ENCODE measurements at regions not wholly inside any gene's neighbourhood (a gene's known extent, or its start where the extent isn't known, plus 50 kb on each side); places are given as distances from the start of the nearest gene placed in this dataset.
"Not testable (repeated sequence)": the region's sequence is repeated elsewhere in the genome, so short reads cannot be mapped to it uniquely, and the experiment has no call there.

GRCh38 chr4:132691026-132691425 lies 458.1 kb upstream of the PCDH10 start:
- no peak for DNase-seq (ENCODE audit: low read depth)

- DNase-seq (ENCODE audit: low read depth), result no peak
Measured at GRCh38 chr4:132691668-132692067, 457.4 kb upstream of the PCDH10 start.

GRCh38 chr4:132694775-132695174 lies 454.3 kb upstream of the PCDH10 start:
- no peak for DNase-seq (ENCODE audit: low read depth)

GRCh38 chr4:132697505-132697904 lies 451.6 kb upstream of the PCDH10 start:
- not testable (repeated sequence) for DNase-seq (ENCODE audit: low read depth)

- DNase-seq (ENCODE audit: low read depth), result no peak
Measured at GRCh38 chr4:132707955-132708354, 441.1 kb upstream of the PCDH10 start.

GRCh38 chr4:132709056-132709455 lies 440.0 kb upstream of the PCDH10 start:
- DNase-seq (ENCODE audit: low read depth), result no peak

GRCh38 chr4:132710971-132711370 lies 438.1 kb upstream of the PCDH10 start:
- DNase-seq (ENCODE audit: low read depth), result no peak

GRCh38 chr4:132737344-132737743 lies 411.8 kb upstream of the PCDH10 start:
- DNase-seq (ENCODE audit: low read depth), result no peak

- DNase-seq (ENCODE audit: low read depth), result no peak
Measured at GRCh38 chr4:132759199-132759780, 389.8 kb upstream of the PCDH10 start.

- DNase-seq (ENCODE audit: low read depth), result no peak
Measured at GRCh38 chr4:132763465-132763864, 385.6 kb upstream of the PCDH10 start.

- DNase-seq (ENCODE audit: low read depth), result no peak
Measured at GRCh38 chr4:132767901-132768300, 381.2 kb upstream of the PCDH10 start.

- DNase-seq (ENCODE audit: low read depth), result no peak
Measured at GRCh38 chr4:132770776-132771175, 378.3 kb upstream of the PCDH10 start.

- DNase-seq (ENCODE audit: low read depth), result no peak
Measured at GRCh38 chr4:132792310-132792709, 356.8 kb upstream of the PCDH10 start.

- DNase-seq (ENCODE audit: low read depth), result no peak
Measured at GRCh38 chr4:132797856-132798255, 351.2 kb upstream of the PCDH10 start.

GRCh38 chr4:132809298-132810032 lies 339.6 kb upstream of the PCDH10 start:
- no peak for DNase-seq (ENCODE audit: low read depth)

GRCh38 chr4:132813061-132813460 lies 336.0 kb upstream of the PCDH10 start:
- DNase-seq (ENCODE audit: low read depth), result not testable (repeated sequence)

- no peak for DNase-seq (ENCODE audit: low read depth)
Measured at GRCh38 chr4:132818091-132818490, 331.0 kb upstream of the PCDH10 start.

GRCh38 chr4:132823419-132823818 lies 325.7 kb upstream of the PCDH10 start:
- DNase-seq (ENCODE audit: low read depth), result no peak

GRCh38 chr4:132824761-132825160 lies 324.3 kb upstream of the PCDH10 start:
- no peak for DNase-seq (ENCODE audit: low read depth)

GRCh38 chr4:132827522-132827921 lies 321.6 kb upstream of the PCDH10 start:
- DNase-seq (ENCODE audit: low read depth), result no peak

GRCh38 chr4:132838244-132838643 lies 310.9 kb upstream of the PCDH10 start:
- DNase-seq (ENCODE audit: low read depth), result no peak

GRCh38 chr4:132839070-132839469 lies 310.0 kb upstream of the PCDH10 start:
- no peak for DNase-seq (ENCODE audit: low read depth)

- no peak for DNase-seq (ENCODE audit: low read depth)
Measured at GRCh38 chr4:132859929-132860328, 289.2 kb upstream of the PCDH10 start.

- DNase-seq (ENCODE audit: low read depth), result no peak
Measured at GRCh38 chr4:132860976-132861375, 288.1 kb upstream of the PCDH10 start.

All from GM04504 (cell line).